GM12801 (cell line): ENCODE measurements at regions not wholly inside any gene's neighbourhood (a gene's known extent, or its start where the extent isn't known, plus 50 kb on each side); places are given as distances from the start of the nearest gene placed in this dataset.

Experiments used
- CTCF ChIP-seq: IDR thresholded peaks from one replicate; pipeline ENCODE4 v1.5.1; 2011; ENCODE audit warnings: control low read depth; ENCODE audit not compliant: insufficient read length; ENCODE audit errors: extremely low read depth

DNA sequence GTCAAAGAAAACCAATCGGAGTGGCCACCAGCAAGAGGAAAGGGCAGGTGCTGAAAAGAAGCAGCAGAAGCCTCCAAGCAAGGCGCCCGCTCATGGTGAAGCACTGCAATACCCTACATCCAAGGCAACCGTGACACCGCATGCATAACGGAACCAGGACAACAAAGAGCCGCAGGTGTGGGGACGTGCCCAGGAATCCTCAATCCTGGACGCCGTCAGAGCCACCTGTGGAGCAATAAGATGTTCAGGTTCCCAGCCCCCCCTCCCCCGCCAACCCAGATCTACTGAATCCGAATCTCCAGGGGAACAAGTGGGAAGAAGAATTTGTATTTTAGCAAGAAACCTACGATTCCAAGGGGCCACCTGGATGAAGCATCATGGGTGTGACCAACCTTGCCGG, 70.8 kb downstream of the SHANK2 start:
- no peak for TF ChIP-seq CTCF

GRCh38 chr11:71180694-71181470, 71.5 kb downstream of the SHANK2 start:
- TF ChIP-seq CTCF: no peak

GRCh38 chr11:71179877-71180605, 72.3 kb downstream of the SHANK2 start:
- TF ChIP-seq CTCF: no peak

DNA sequence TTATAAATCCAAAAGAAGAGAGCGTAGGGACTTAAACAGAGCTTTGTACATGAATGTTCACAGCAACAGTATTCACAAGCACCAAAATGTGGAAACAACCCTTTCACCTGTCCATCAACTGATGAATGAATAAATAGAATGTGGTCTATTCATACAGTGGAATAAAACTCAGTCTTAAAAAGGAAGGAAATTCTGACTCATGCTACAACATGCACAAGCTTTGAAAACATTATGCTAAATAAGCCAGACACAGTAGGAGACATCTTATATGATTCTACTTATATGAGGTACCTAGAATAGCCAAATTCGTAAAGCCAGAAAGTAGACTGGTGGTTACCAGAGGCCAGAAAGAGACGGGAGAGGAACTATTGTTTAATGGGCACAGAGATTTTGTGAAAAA, 74.3 kb downstream of the SHANK2 start:
- TF ChIP-seq CTCF: no peak

GRCh38 chr11:71176812-71177211, 75.6 kb downstream of the SHANK2 start:
- no peak for TF ChIP-seq CTCF

DNA sequence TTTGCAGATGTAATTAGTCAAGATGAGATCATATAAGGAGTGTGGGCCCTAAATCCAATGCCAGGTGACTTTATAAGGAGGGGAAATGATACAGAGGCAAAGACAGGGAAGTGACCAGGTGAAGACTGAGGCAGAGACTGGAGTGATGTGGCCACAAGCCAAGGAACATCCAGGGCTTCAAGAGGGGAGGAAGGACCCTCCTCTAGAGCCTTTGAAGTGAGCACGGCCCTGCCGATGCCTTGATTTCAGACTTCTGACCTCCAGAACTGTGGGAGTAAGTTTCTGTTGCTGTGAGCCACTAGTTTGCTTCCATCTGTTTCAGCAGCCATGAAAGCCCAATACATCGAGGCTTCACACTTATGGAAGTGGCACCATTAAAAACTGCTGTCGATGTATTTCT, 78.7 kb downstream of the SHANK2 start:
- no peak for TF ChIP-seq CTCF

DNA sequence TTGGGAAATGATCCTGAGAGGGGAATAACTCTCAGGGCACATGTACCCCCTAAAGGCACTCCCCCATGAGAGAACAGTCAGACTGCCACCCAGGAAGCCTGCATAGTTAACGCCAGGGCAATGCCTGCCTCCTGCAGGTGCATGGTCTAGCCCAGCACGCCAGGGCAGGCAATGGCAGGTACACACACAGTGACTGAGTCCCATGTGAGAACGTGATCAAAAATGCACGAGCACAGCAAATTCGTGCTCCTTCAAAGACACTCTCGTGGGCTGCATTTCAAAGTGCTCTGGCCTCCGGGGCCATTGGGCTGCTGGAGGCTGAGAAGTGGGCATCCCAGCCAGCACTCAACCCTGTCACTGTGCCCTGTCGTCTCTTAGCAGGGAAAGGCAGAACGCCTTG, 79.7 kb downstream of the SHANK2 start:
- TF ChIP-seq CTCF: no peak
